ENCODE measurements at regions not wholly inside any gene's neighbourhood (a gene's known extent, or its start where the extent isn't known, plus 50 kb on each side); places are given as distances from the start of the nearest gene placed in this dataset.

DNA sequence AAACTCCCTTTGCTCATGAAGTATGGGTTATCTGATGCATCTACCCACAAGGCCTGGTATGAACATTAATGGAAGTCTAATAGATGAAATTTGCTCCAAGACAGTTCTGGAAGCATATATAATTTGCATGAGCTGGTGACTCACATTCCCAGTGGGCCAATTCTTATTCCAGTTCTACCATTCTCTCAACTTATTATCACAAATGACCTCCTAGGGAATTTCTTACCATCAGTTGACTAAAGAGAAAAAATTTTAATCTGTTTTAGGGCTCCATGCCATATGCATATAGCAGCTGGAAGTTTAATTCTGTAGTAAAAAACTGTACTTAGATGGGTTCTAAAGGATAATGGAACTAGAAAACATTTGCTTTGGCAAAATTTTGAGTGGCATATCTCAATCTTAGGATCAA is 165.2 kb upstream of the COL3A1 start (continued):
- TF ChIP-seq REST (IDR thresholded peaks at IDR 0.05; ENCODE audit: low read depth, low read length) = no peak
- TF ChIP-seq RFX5 (IDR thresholded peaks at IDR 0.05; ENCODE audit: low read length) = no peak
- TF ChIP-seq NRF1 (IDR thresholded peaks at IDR 0.05; ENCODE audit: low read depth, low read length) = no peak
- TF ChIP-seq SMC3 (IDR thresholded peaks at IDR 0.05; ENCODE audit: low read depth, low read length) = no peak
- TF ChIP-seq YY1 (IDR thresholded peaks at IDR 0.05; ENCODE audit: low read depth) = no peak
- TF ChIP-seq USF2 (IDR thresholded peaks at IDR 0.05; ENCODE audit: borderline replicate concordance, low read depth, low read length) = no peak

- H3K9me2 ChIP-seq = no peaks in the 10 kb centered on the region
- no peaks in the 10 kb centered on the region for H3K9me3 ChIP-seq
- peaks cover 44% of the 10 kb centered on the region for H3F3A ChIP-seq (replicated peaks; ENCODE audit: insufficient read depth)
- peaks cover 0 to 30% of the 10 kb centered on the region in 2 experiments; a peak in 2 of 4 replicates for H3K4me1 ChIP-seq (ENCODE audit: control insufficient read depth in 1 of 2, insufficient read depth in 2 of 2, low read depth in 1 of 2, low read length in 1 of 2)
- WGBS (ENCODE audit: low lambda C conversion rate) = 90% methylated on average over 2 of the region's 2 CpGs
- H3K9ac ChIP-seq = no peak overlapping the region
- no peak overlapping the region for H2AFZ ChIP-seq (ENCODE audit: low read depth)
- no peak for TF ChIP-seq SIN3A (IDR thresholded peaks at IDR 0.05; ENCODE audit: borderline replicate concordance, low read depth, low read length)
- no peak for TF ChIP-seq FOXM1 (IDR thresholded peaks at IDR 0.05; ENCODE audit: low read depth)
- TF ChIP-seq GABPA (IDR thresholded peaks at IDR 0.05; ENCODE audit: low read depth) = no peak
- no peak for TF ChIP-seq IRF3 (IDR thresholded peaks at IDR 0.05; ENCODE audit: low read depth, low read length)
- no peak for TF ChIP-seq CHD2 (IDR thresholded peaks at IDR 0.05; ENCODE audit: low read length, partially characterized antibody)
- no peak for TF ChIP-seq MEF2A (IDR thresholded peaks at IDR 0.05; ENCODE audit: borderline replicate concordance, low read depth)
- no peak for TF ChIP-seq EP300 (IDR thresholded peaks at IDR 0.05; ENCODE audit: borderline replicate concordance in 1 of 2, low read depth in 1 of 2, low read length in 1 of 2)
- no peak for TF ChIP-seq RFX5 (IDR thresholded peaks at IDR 0.05; ENCODE audit: low read length)
- no peak for TF ChIP-seq REST (IDR thresholded peaks at IDR 0.05; ENCODE audit: low read depth, low read length)
- no peak for TF ChIP-seq RXRA (IDR thresholded peaks at IDR 0.05; ENCODE audit: borderline replicate concordance, low read depth)
- ChIA-PET POLR2A (no interaction called here), CTCF (interaction anchor here (0.7 kb wide), 1 partner anchor 1311 kb away, joined by 4 read pairs; no protein-coding TSS in a partner anchor)
- no peaks in the 10 kb centered on the region for H3K36me3 ChIP-seq (replicated peaks in 1 of 2; ENCODE audit: control insufficient read depth in 1 of 2, insufficient read depth in 2 of 2, low read length in 1 of 2)
- no peaks in the 10 kb centered on the region for H3K27me3 ChIP-seq (ENCODE audit: insufficient read depth)
- H3K4me3 ChIP-seq (ENCODE audit: low read depth in 2 of 2, low read length in 1 of 2) = no peak overlapping the region
- H3K79me2 ChIP-seq (ENCODE audit: insufficient read depth) = no peaks in the 10 kb centered on the region
- no peak overlapping the region for H3K4me2 ChIP-seq
- H3K27ac ChIP-seq (ENCODE audit: low read depth in 2 of 2, low read length in 1 of 2) = peak overlapping the region in 1 of 2 experiments; percentile 73; a peak in 2 of 4 replicates
- DNase-seq = no peak
- no peaks in the 10 kb centered on the region for H4K20me1 ChIP-seq (ENCODE audit: insufficient read depth)
These were observed 163.6 kb upstream of the COL3A1 start for GRCh38 chr2:188810586-188810985.

All from SK-N-SH (cell line).